K562 (cell line): ENCODE measurements at regions not wholly inside any gene's neighbourhood (a gene's known extent, or its start where the extent isn't known, plus 50 kb on each side); places are given as distances from the start of the nearest gene placed in this dataset.

Experiments used
- CHCHD3 ChIP-seq: fragments of 250-450 bp; sonication (Bioruptor Pico); IDR thresholded peaks from 2 replicates; pipeline ENCODE4 v2.1.2; 2022; ENCODE audit warnings: mild to moderate bottlenecking
- POLR2H ChIP-seq: IDR thresholded peaks from 2 replicates; pipeline ENCODE4 v1.6.1; 2016; ENCODE audit warnings: missing genetic modification characterization, low read depth, mild to moderate bottlenecking, control low read depth, missing compliant biosample characterization, moderate library complexity
- ZBTB40 ChIP-seq, 2 experiments: fragments of 450-650 bp in 1 of 2; sonication (generic) in 1 of 2; formaldehyde crosslinking in 1 of 2; IDR thresholded peaks; 2 replicates each; pipeline versions ENCODE4 v1.7.1 to v1.9.0; 2016 to 2022; ENCODE audit warnings: inconsistent platforms in 1 of 2, mild to moderate bottlenecking in 1 of 2, missing genetic modification reagents in 1 of 2

- TF ChIP-seq ZBTB40 (IDR thresholded peaks at IDR 0.05), result no peak
- TF ChIP-seq ZBTB40 (CRISPR knock-in tag; IDR thresholded peaks at IDR 0.05), result no peak
- TF ChIP-seq CHCHD3 (CRISPR knock-in tag), result no peak
- TF ChIP-seq POLR2H (tag), result no peak
Measured at GRCh38 chr5:28301712-28302111, 1263.3 kb upstream of the CDH9 start (continued).
